ENCODE measurements at regions not wholly inside any gene's neighbourhood (a gene's known extent, or its start where the extent isn't known, plus 50 kb on each side); places are given as distances from the start of the nearest gene placed in this dataset.
A peak's percentile ranks its signal among the peaks of the same experiment; 100 is the strongest.

- TF ChIP-seq TCF7L2 (IDR thresholded peaks at IDR 0.05; ENCODE audit: low read depth, low read length) (no peak), REST (IDR thresholded peaks at IDR 0.05; ENCODE audit: insufficient read depth in 1 of 2, low read depth in 2 of 2, low read length in 1 of 2) (no peak), CTCF (IDR thresholded peaks at IDR 0.05) (0 out of 2 replicates have a peak, but pooled peaks have one; percentile 5)
Measured at GRCh38 chr3:178915365-178915764, 156.2 kb downstream of the ZMAT3 start.
